ENCODE measurements at regions not wholly inside any gene's neighbourhood (a gene's known extent, or its start where the extent isn't known, plus 50 kb on each side); places are given as distances from the start of the nearest gene placed in this dataset.

- TF ChIP-seq CTCF (IDR thresholded peaks at IDR 0.05) (no peak), POLR2A (IDR thresholded peaks at IDR 0.05) (no peak)
- Histone ChIP-seq H3K27ac (no peak overlapping the region), H3K27me3 (no peaks in the 10 kb centered on the region), H3K36me3 (no peaks in the 10 kb centered on the region), H3K4me1 (no peaks in the 10 kb centered on the region), H3K4me3 (no peak overlapping the region), H3K9me3 (no peaks in the 10 kb centered on the region)
- intact Hi-C loops (cut with DNase I; ENCODE audit: low total_unique reads) = no loop called here
- no peak for DNase-seq
Measured at GRCh38 chr11:92053216-92053615, 171.4 kb upstream of the FAT3 start.

GRCh38 chr11:92050305-92050704 is 174.3 kb upstream of the FAT3 start:
- DNase-seq = no peak
- H3K4me3 ChIP-seq = no peak overlapping the region
- intact Hi-C loops (cut with DNase I; ENCODE audit: low total_unique reads) = no loop called here
- H3K27ac ChIP-seq = no peak overlapping the region
- TF ChIP-seq CTCF (IDR thresholded peaks at IDR 0.05) = no peak
- no peak for TF ChIP-seq POLR2A (IDR thresholded peaks at IDR 0.05)
- H3K9me3 ChIP-seq = no peaks in the 10 kb centered on the region
- H3K4me1 ChIP-seq = no peaks in the 10 kb centered on the region
- H3K36me3 ChIP-seq = no peaks in the 10 kb centered on the region
- no peaks in the 10 kb centered on the region for H3K27me3 ChIP-seq

DNA sequence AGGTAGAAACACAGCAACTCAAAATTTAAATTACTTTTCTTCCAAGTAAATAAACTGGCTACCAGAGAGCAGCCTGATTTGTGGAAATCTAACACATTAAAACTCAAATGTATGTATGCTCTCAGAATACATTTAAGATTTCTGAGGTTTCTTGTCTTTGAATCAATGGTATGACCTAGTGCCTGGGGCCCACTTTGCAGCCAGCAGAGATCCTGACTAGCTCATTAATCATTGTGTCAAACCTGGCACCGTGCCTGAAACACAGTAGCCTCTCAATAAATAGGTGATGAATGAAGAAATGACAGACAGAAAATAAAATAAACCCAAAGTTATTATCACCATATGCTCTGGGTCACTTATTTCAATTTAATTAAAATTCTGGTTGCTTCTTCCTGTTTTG is 176.2 kb upstream of the FAT3 start:
- Histone ChIP-seq H3K4me1 (no peaks in the 10 kb centered on the region), H3K36me3 (no peaks in the 10 kb centered on the region), H3K9me3 (no peaks in the 10 kb centered on the region), H3K27ac (no peak overlapping the region), H3K27me3 (no peaks in the 10 kb centered on the region), H3K4me3 (no peak overlapping the region)
- intact Hi-C loops (cut with DNase I; ENCODE audit: low total_unique reads) = loop anchor here (10.0 kb wide), 1 partner anchor 94 kb away; no protein-coding TSS in a partner anchor
- DNase-seq = no peak
- TF ChIP-seq POLR2A (IDR thresholded peaks at IDR 0.05) = no peak
- TF ChIP-seq CTCF (IDR thresholded peaks at IDR 0.05) = no peak

GRCh38 chr11:92046103-92046502 is 178.5 kb upstream of the FAT3 start:
- intact Hi-C loops (cut with DNase I; ENCODE audit: low total_unique reads) = loop anchor here (10.0 kb wide), 1 partner anchor 91 kb away; no protein-coding TSS in a partner anchor
- H3K9me3 ChIP-seq = no peaks in the 10 kb centered on the region
- DNase-seq = no peak
- no peak for TF ChIP-seq POLR2A (IDR thresholded peaks at IDR 0.05)
- TF ChIP-seq CTCF (IDR thresholded peaks at IDR 0.05) = no peak
- no peak overlapping the region for H3K4me3 ChIP-seq
- no peaks in the 10 kb centered on the region for H3K4me1 ChIP-seq
- no peaks in the 10 kb centered on the region for H3K36me3 ChIP-seq
- H3K27me3 ChIP-seq = no peaks in the 10 kb centered on the region
- no peak overlapping the region for H3K27ac ChIP-seq

- intact Hi-C loops (cut with DNase I; ENCODE audit: low total_unique reads) = loop anchor here (10.0 kb wide), 1 partner anchor 90 kb away; no protein-coding TSS in a partner anchor
- Histone ChIP-seq H3K27ac (no peak overlapping the region), H3K36me3 (no peaks in the 10 kb centered on the region), H3K9me3 (no peaks in the 10 kb centered on the region), H3K27me3 (no peaks in the 10 kb centered on the region), H3K4me1 (no peaks in the 10 kb centered on the region), H3K4me3 (no peak overlapping the region)
- DNase-seq = no peak
- TF ChIP-seq POLR2A (IDR thresholded peaks at IDR 0.05) = no peak
- no peak for TF ChIP-seq CTCF (IDR thresholded peaks at IDR 0.05)
Measured at GRCh38 chr11:92045301-92045700, 179.3 kb upstream of the FAT3 start.
